GM12865 (cell line): ENCODE measurements at regions not wholly inside any gene's neighbourhood (a gene's known extent, or its start where the extent isn't known, plus 50 kb on each side); places are given as distances from the start of the nearest gene placed in this dataset.

Experiments used
- DNase-seq: peaks from one replicate; pipeline ENCODE4 v3.0.0; 2010; ENCODE audit warnings: low read depth
- H3K4me3 ChIP-seq: 2 replicates; pipeline ENCODE4 v1.5.1; 2011; ENCODE audit warnings: mild to moderate bottlenecking, low read depth, low read length, control low read depth
- TF ChIP-seq, protein P1 (sequence below): IDR thresholded peaks from 2 replicates; pipeline ENCODE4 v1.5.1; 2011; ENCODE audit warnings: low read length, control low read depth, low read depth, inconsistent platforms; ENCODE audit not compliant: insufficient read depth; ENCODE audit errors: missing control alignments

DNA sequence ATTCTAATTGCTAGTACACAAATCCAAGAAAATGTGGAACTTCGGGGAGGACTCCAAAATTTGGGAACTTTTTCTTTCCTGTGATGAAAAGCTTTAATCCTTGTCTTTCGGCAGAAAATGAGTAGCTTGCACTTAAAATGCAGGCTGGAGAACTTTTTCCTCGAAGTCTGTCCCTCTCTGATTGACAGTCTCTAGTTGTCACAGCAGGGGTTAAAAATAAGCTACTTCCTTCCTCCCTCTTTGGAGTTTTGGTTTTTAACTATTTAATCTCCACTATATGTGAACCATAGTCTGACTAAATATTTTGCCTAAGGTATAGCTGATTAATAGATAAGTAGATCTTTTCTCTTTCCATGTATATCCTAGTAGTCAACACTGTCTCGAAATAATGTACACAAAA lies 66.8 kb upstream of the MBOAT1 start:
- H3K4me3 ChIP-seq: no peak overlapping the region
- no peak for DNase-seq
- TF ChIP-seq, protein P1, sequence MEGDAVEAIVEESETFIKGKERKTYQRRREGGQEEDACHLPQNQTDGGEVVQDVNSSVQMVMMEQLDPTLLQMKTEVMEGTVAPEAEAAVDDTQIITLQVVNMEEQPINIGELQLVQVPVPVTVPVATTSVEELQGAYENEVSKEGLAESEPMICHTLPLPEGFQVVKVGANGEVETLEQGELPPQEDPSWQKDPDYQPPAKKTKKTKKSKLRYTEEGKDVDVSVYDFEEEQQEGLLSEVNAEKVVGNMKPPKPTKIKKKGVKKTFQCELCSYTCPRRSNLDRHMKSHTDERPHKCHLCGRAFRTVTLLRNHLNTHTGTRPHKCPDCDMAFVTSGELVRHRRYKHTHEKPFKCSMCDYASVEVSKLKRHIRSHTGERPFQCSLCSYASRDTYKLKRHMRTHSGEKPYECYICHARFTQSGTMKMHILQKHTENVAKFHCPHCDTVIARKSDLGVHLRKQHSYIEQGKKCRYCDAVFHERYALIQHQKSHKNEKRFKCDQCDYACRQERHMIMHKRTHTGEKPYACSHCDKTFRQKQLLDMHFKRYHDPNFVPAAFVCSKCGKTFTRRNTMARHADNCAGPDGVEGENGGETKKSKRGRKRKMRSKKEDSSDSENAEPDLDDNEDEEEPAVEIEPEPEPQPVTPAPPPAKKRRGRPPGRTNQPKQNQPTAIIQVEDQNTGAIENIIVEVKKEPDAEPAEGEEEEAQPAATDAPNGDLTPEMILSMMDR: no peak

- TF ChIP-seq, protein P1: no peak
- no peak overlapping the region for H3K4me3 ChIP-seq
- DNase-seq: no peak
These were observed 67.5 kb upstream of the MBOAT1 start for GRCh38 chr6:20279608-20280287.

GRCh38 chr6:20280288-20280621 lies 68.0 kb upstream of the MBOAT1 start:
- TF ChIP-seq, protein P1: no peak
- H3K4me3 ChIP-seq: no peak overlapping the region
- no peak for DNase-seq

- TF ChIP-seq, protein P1: no peak
- DNase-seq: no peak
- H3K4me3 ChIP-seq: no peak overlapping the region
These were observed 72.4 kb upstream of the MBOAT1 start for GRCh38 chr6:20284672-20285071.

DNA sequence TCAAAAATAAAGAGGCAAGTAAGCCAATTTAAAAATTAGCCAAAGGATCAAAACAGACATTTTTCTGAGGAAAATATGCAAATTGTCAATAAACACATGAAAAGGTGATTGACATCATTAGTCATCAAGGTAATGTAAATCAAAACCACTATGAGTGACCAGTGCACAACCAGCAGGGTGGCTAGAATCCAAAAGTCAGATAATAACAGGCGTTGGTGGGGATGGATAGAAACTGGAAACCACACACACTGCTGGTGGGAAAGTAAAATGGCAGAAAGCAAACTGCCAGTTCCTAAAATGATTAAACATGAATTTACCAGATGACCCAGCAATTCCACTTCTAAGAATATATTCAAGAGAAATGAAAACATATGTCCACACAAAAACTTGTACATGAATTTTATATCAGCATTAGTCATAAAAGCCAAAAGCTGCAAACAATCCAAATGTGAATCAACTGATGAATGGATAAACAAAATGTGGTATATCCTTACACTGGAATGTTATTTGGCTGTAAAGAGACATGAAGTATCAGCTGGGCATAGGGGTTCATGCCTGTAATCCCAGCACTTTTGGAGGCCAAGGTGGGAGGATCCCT lies 74.8 kb upstream of the MBOAT1 start:
- no peak overlapping the region for H3K4me3 ChIP-seq
- peak; percentile 61 for DNase-seq
- TF ChIP-seq, protein P1: no peak

DNA sequence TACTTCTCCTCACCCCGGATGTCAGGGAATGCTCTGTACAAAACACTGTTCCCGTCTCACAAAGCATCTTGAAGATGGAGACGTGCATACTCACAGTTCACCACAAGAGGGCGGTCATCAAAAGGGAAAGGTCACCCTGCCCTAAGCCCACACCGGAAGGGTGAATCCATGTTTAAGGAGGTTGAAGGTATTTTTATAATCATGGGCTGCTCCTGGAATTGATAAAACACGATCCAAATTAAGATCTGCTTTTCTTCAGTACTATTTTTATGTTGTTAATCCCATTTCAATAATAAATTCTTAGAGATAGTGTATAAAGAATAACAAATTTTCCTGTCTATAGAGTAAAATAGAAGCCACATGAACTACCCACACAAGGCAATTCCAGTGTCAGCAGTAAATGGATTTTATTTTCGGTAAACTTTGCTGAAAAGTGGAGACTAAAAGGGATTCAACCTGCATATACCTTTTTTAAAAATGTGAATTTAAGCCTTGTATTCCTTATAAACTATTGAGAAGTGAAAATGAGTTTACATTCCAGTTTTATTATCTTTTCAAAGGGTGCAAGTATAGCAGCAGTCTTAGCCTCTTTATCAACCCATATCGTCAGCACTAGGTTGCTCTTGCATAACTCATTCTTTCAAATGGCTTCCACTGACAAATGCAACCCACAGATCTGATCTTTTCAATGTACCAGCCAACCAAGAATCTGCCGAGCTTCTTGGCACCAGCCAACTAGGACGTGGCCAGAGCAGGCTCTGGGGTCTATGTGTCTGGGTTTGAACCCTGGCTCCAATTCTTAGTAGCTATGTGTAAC lies 79.7 kb upstream of the MBOAT1 start:
- no peak overlapping the region for H3K4me3 ChIP-seq
- DNase-seq: peak; percentile 88

More for the DNA sequence above, 79.7 kb upstream of the MBOAT1 start:
- TF ChIP-seq, protein P1: peak; percentile 89
